ENCODE measurements at regions not wholly inside any gene's neighbourhood (a gene's known extent, or its start where the extent isn't known, plus 50 kb on each side); places are given as distances from the start of the nearest gene placed in this dataset.

DNA sequence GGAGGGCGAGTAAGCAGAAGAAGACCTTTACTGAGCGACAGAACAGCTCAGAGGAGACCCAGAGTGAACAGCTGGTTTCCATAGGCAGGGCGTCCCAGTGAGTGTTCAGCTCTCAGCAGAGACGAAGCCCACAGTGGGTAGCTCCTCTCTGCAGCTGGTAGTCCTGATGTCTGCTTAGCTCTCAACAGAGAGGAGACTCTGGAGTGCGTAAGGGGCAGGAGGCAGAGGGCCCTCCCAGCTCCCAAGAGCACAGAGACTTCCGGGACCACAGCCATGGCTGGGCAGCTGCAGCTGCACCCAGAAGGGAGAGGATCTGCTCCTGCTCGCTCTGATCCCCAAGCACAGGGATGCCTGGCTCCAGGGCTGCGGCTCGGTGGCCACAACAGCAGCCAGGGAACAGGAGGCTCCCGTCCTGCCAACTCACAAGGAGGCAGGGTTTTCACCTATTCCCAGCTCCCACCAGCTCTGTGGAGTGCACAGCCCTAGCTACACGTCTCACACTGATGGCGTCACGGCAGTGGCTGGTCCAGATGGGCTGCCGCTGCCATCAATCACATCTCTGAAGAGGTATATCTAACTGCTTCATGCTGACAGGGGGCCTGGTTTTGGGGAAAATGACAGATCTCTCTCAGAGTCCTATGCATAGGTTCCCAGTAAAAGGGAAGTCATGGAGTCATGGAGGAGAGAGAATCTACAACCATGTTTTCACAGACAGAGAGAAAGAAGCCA lies 2660.1 kb upstream of the PCDH20 start (continued):
- TF ChIP-seq, protein P1, sequence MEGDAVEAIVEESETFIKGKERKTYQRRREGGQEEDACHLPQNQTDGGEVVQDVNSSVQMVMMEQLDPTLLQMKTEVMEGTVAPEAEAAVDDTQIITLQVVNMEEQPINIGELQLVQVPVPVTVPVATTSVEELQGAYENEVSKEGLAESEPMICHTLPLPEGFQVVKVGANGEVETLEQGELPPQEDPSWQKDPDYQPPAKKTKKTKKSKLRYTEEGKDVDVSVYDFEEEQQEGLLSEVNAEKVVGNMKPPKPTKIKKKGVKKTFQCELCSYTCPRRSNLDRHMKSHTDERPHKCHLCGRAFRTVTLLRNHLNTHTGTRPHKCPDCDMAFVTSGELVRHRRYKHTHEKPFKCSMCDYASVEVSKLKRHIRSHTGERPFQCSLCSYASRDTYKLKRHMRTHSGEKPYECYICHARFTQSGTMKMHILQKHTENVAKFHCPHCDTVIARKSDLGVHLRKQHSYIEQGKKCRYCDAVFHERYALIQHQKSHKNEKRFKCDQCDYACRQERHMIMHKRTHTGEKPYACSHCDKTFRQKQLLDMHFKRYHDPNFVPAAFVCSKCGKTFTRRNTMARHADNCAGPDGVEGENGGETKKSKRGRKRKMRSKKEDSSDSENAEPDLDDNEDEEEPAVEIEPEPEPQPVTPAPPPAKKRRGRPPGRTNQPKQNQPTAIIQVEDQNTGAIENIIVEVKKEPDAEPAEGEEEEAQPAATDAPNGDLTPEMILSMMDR (CRISPR knock-in tag; IDR thresholded peaks at IDR 0.05), result 0 out of 2 replicates have a peak, but pooled peaks have one; percentile 2
- no peak for TF ChIP-seq PLRG1 (conservative IDR thresholded peaks at IDR 0.05)
- TF ChIP-seq HNRNPLL (IDR thresholded peaks at IDR 0.05; ENCODE audit: low read depth, low read length, poor library complexity, severe bottlenecking), result no peak
- no peak for TF ChIP-seq ZNF781 (CRISPR knock-in tag; IDR thresholded peaks at IDR 0.05; ENCODE audit: borderline replicate concordance, not compliant biosample characterization)
- TF ChIP-seq HNRNPL (IDR thresholded peaks at IDR 0.05; ENCODE audit: low read depth, low read length), result no peak
- TF ChIP-seq TEAD2 (CRISPR knock-in tag; IDR thresholded peaks at IDR 0.05), result no peak
- TF ChIP-seq PPARG (CRISPR knock-in tag; conservative IDR thresholded peaks at IDR 0.05), result no peak
- TF ChIP-seq PHF20 (CRISPR knock-in tag; IDR thresholded peaks at IDR 0.05), result peak; percentile 97
- TF ChIP-seq, protein P2, sequence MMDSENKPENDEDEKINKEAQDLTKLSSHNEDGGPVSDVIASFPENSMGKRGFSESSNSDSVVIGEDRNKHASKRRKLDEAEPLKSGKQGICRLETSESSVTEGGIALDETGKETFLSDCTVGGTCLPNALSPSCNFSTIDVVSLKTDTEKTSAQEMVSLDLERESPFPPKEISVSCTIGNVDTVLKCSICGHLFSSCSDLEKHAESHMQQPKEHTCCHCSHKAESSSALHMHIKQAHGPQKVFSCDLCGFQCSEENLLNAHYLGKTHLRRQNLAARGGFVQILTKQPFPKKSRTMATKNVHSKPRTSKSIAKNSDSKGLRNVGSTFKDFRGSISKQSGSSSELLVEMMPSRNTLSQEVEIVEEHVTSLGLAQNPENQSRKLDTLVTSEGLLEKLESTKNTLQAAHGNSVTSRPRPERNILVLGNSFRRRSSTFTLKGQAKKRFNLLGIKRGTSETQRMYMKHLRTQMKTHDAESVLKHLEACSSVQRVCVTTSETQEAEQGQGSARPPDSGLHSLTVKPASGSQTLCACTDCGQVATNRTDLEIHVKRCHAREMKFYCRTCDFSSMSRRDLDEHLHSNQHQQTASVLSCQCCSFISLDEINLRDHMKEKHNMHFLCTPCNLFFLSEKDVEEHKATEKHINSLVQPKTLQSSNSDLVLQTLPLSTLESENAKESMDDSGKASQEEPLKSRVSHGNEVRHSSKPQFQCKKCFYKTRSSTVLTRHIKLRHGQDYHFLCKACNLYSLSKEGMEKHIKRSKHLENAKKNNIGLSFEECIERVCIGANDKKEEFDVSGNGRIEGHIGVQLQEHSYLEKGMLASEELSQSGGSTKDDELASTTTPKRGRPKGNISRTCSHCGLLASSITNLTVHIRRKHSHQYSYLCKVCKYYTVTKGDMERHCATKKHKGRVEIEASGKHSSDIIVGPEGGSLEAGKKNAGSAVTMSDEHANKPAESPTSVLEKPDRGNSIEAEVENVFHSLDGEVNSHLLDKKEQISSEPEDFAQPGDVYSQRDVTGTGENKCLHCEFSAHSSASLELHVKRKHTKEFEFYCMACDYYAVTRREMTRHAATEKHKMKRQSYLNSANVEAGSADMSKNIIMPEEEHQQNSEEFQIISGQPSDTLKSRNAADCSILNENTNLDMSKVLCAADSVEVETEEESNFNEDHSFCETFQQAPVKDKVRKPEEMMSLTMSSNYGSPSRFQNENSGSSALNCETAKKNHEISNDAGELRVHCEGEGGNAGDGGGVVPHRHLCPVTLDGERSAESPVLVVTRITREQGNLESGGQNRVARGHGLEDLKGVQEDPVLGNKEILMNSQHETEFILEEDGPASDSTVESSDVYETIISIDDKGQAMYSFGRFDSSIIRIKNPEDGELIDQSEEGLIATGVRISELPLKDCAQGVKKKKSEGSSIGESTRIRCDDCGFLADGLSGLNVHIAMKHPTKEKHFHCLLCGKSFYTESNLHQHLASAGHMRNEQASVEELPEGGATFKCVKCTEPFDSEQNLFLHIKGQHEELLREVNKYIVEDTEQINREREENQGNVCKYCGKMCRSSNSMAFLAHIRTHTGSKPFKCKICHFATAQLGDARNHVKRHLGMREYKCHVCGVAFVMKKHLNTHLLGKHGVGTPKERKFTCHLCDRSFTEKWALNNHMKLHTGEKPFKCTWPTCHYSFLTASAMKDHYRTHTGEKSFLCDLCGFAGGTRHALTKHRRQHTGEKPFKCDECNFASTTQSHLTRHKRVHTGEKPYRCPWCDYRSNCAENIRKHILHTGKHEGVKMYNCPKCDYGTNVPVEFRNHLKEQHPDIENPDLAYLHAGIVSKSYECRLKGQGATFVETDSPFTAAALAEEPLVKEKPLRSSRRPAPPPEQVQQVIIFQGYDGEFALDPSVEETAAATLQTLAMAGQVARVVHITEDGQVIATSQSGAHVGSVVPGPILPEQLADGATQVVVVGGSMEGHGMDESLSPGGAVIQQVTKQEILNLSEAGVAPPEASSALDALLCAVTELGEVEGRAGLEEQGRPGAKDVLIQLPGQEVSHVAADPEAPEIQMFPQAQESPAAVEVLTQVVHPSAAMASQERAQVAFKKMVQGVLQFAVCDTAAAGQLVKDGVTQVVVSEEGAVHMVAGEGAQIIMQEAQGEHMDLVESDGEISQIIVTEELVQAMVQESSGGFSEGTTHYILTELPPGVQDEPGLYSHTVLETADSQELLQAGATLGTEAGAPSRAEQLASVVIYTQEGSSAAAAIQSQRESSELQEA (CRISPR knock-in tag; IDR thresholded peaks at IDR 0.05; ENCODE audit: not compliant biosample characterization), result no peak
- TF ChIP-seq TOE1 (CRISPR knock-in tag; IDR thresholded peaks at IDR 0.05), result no peak
- peak; percentile 83 for TF ChIP-seq ZNF205 (CRISPR knock-in tag; IDR thresholded peaks at IDR 0.05)
